ENCODE measurements at regions not wholly inside any gene's neighbourhood (a gene's known extent, or its start where the extent isn't known, plus 50 kb on each side); places are given as distances from the start of the nearest gene placed in this dataset.

GRCh38 chr6:132131758-132132157, 180.6 kb upstream of the CCN2 start:
- TF ChIP-seq, protein P1, sequence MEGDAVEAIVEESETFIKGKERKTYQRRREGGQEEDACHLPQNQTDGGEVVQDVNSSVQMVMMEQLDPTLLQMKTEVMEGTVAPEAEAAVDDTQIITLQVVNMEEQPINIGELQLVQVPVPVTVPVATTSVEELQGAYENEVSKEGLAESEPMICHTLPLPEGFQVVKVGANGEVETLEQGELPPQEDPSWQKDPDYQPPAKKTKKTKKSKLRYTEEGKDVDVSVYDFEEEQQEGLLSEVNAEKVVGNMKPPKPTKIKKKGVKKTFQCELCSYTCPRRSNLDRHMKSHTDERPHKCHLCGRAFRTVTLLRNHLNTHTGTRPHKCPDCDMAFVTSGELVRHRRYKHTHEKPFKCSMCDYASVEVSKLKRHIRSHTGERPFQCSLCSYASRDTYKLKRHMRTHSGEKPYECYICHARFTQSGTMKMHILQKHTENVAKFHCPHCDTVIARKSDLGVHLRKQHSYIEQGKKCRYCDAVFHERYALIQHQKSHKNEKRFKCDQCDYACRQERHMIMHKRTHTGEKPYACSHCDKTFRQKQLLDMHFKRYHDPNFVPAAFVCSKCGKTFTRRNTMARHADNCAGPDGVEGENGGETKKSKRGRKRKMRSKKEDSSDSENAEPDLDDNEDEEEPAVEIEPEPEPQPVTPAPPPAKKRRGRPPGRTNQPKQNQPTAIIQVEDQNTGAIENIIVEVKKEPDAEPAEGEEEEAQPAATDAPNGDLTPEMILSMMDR (IDR thresholded peaks at IDR 0.05) = no peak
- TF ChIP-seq EZH2 (IDR thresholded peaks at IDR 0.05) = no peak

All from neural progenitor cell (in vitro differentiated cells).